ENCODE measurements at regions not wholly inside any gene's neighbourhood (a gene's known extent, or its start where the extent isn't known, plus 50 kb on each side); places are given as distances from the start of the nearest gene placed in this dataset.

GRCh38 chr1:213669964-213670691 lies 317.6 kb upstream of the PROX1 start:
- TF ChIP-seq CTCF (IDR thresholded peaks at IDR 0.05): no peak
- no peak for TF ChIP-seq POLR2A (IDR thresholded peaks at IDR 0.05)
